ENCODE measurements at regions not wholly inside any gene's neighbourhood (a gene's known extent, or its start where the extent isn't known, plus 50 kb on each side); places are given as distances from the start of the nearest gene placed in this dataset.

GRCh38 chr16:80324371-80324770, 216.4 kb upstream of the DYNLRB2 start:
- TF ChIP-seq POLR2A (IDR thresholded peaks at IDR 0.05; ENCODE audit: low read depth, low read length), result no peak
- TF ChIP-seq TAF1 (IDR thresholded peaks at IDR 0.05; ENCODE audit: low read depth, low read length), result no peak
- TF ChIP-seq SPI1 (IDR thresholded peaks at IDR 0.05; ENCODE audit: low read depth, low read length), result no peak
- TF ChIP-seq POLR2AphosphoS5 (IDR thresholded peaks at IDR 0.05; ENCODE audit: low read depth, low read length), result no peak
